ENCODE measurements at regions not wholly inside any gene's neighbourhood (a gene's known extent, or its start where the extent isn't known, plus 50 kb on each side); places are given as distances from the start of the nearest gene placed in this dataset.

GRCh38 chr2:107182981-107183380, 297.0 kb upstream of the ST6GAL2 start:
- TF ChIP-seq POLR2A (IDR thresholded peaks at IDR 0.05) (no peak), CTCF (IDR thresholded peaks at IDR 0.05) (no peak)

Data from uterus (tissue), 2 donors.